ENCODE measurements at regions not wholly inside any gene's neighbourhood (a gene's known extent, or its start where the extent isn't known, plus 50 kb on each side); places are given as distances from the start of the nearest gene placed in this dataset.

DNA sequence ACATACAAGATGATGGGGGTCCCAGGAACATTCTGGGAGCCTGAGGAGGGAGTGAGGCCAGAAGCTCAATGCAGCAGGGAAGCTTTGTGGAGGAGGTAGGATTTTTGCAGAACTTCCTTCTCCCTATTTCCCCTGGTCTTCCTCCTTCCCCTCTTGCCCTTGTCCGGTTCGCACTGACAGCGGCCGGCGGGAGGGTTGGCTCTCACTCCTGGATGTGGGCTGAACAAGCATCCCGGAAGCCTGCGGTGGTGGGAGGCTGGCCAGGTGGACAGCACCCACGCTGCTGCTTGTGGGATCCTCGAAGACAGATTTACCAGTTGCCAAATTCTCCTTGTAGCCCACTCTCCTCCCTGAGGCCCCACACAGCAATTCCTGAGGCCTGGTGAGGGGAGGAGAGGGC lies 112.2 kb downstream of the KCNA5 start:
- H3K9me3 ChIP-seq (ENCODE audit: control insufficient read depth in 5 of 5, low read length in 5 of 5) = no peaks in the 10 kb centered on the region
- no peaks in the 10 kb centered on the region for H3K36me3 ChIP-seq (ENCODE audit: control insufficient read depth in 5 of 5, insufficient read depth in 5 of 5, low read length in 5 of 5)
- H3K9ac ChIP-seq (ENCODE audit: low read length in 5 of 5) = no peak overlapping the region
- H3K27me3 ChIP-seq (ENCODE audit: control insufficient read depth in 5 of 5, insufficient read depth in 4 of 5, low read length in 5 of 5) = peaks cover 13 to 24% (median 17%) of the 10 kb centered on the region in 5 donors
- no peak overlapping the region for H3K4me3 ChIP-seq (ENCODE audit: low read depth in 1 of 5, low read length in 5 of 5)
- no peaks in the 10 kb centered on the region for H3K4me1 ChIP-seq (ENCODE audit: control insufficient read depth in 5 of 5, insufficient read depth in 5 of 5, low read length in 5 of 5)
- no peak overlapping the region for H3K27ac ChIP-seq (ENCODE audit: low read depth, low read length)

DNA sequence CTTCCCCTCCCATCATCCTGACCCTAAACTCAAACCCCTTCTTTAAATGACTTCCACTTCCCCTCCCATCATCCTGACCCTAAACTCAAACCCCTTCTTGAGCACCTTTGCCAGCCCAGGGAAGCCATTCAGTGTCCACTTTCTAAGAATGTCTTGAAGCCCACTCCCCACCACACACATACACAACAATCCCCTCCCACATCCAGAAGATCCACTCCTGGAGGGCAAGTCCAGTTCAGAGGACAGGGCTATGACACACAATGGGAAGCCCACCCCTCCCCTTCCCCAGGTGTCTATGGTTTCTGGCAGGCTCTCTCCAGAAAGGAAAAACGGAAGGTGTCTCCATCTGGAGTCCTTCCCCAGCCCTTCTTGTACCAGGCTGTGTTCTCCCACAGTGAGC lies 117.1 kb downstream of the KCNA5 start:
- no peak overlapping the region for H3K9ac ChIP-seq (ENCODE audit: low read length in 5 of 5)
- no peaks in the 10 kb centered on the region for H3K36me3 ChIP-seq (ENCODE audit: control insufficient read depth in 5 of 5, insufficient read depth in 5 of 5, low read length in 5 of 5)
- H3K4me3 ChIP-seq (ENCODE audit: low read depth in 1 of 5, low read length in 5 of 5) = no peak overlapping the region
- peaks cover 5 to 20% (median 7%) of the 10 kb centered on the region in 5 donors for H3K27me3 ChIP-seq (ENCODE audit: control insufficient read depth in 5 of 5, insufficient read depth in 4 of 5, low read length in 5 of 5)
- H3K27ac ChIP-seq (ENCODE audit: low read depth, low read length) = no peak overlapping the region
- no peaks in the 10 kb centered on the region for H3K9me3 ChIP-seq (ENCODE audit: control insufficient read depth in 5 of 5, low read length in 5 of 5)
- H3K4me1 ChIP-seq (ENCODE audit: control insufficient read depth in 5 of 5, insufficient read depth in 5 of 5, low read length in 5 of 5) = no peaks in the 10 kb centered on the region

DNA sequence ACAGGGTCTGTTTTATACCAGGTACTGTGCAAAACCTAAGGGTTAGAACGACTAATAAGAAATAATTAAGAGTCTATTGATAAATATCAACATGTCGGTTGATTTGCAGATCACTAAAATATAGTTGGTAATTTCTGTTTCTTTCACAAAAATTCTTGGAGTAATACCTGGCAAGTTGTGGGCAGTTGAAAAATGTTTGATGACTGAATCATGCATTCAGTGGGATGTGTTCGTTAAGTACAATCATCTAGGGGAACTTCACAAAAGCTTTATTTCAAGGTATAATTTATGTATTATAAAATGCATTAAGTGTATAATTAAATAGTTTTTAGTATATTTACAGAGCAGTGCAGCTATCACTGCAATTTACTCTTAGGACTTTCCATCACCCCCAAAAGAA lies 120.0 kb downstream of the KCNA5 start:
- Histone ChIP-seq H3K9ac (ENCODE audit: low read length in 5 of 5) (no peak overlapping the region), H3K4me1 (ENCODE audit: control insufficient read depth in 5 of 5, insufficient read depth in 5 of 5, low read length in 5 of 5) (no peaks in the 10 kb centered on the region), H3K4me3 (ENCODE audit: low read depth in 1 of 5, low read length in 5 of 5) (no peak overlapping the region), H3K36me3 (ENCODE audit: control insufficient read depth in 5 of 5, insufficient read depth in 5 of 5, low read length in 5 of 5) (no peaks in the 10 kb centered on the region), H3K27ac (ENCODE audit: low read depth, low read length) (no peak overlapping the region), H3K9me3 (ENCODE audit: control insufficient read depth in 5 of 5, low read length in 5 of 5) (no peaks in the 10 kb centered on the region), H3K27me3 (ENCODE audit: control insufficient read depth in 5 of 5, insufficient read depth in 4 of 5, low read length in 5 of 5) (peaks cover 4 to 16% (median 7%) of the 10 kb centered on the region in 5 donors)

DNA sequence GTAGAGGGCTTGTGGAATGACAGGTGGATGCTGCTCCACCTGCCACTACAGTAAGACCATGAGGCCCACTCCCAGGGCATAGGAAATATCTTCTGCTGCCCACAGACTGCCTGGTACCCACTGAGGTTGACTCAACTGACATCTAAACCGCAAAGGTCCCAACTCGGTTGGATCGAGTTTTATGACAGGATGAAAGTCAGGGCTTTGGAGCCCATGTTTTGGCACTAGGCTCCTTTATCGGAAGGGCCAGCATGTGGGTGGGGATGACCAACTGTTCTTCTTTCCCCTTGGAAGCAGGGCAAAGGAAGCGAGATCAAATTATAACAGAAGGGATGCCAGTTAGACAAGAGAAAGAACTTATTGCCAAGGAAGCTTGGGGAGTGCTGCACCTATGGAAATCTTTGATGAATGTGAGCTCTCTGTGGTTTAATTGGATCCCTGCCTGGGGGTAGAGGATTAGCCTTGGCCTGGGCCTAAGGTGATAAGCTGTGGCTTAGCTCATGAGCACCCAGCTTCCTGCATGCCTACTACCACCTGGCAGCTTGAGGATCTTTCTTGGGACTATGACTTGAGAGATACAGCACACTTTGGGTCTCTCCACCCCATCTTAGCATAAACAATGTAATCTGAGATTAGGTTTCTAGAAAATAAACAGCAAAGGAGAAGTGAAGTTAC lies 121.8 kb downstream of the KCNA5 start:
- no peaks in the 10 kb centered on the region for H3K9me3 ChIP-seq (ENCODE audit: control insufficient read depth in 5 of 5, low read length in 5 of 5)
- H3K36me3 ChIP-seq (ENCODE audit: control insufficient read depth in 5 of 5, insufficient read depth in 5 of 5, low read length in 5 of 5) = no peaks in the 10 kb centered on the region
- H3K27ac ChIP-seq (ENCODE audit: low read depth, low read length) = no peak overlapping the region
- H3K9ac ChIP-seq (ENCODE audit: low read length in 5 of 5) = no peak overlapping the region
- no peak overlapping the region for H3K4me3 ChIP-seq (ENCODE audit: low read depth in 1 of 5, low read length in 5 of 5)
- H3K27me3 ChIP-seq (ENCODE audit: control insufficient read depth in 5 of 5, insufficient read depth in 4 of 5, low read length in 5 of 5) = peaks cover 4 to 15% (median 9%) of the 10 kb centered on the region in 5 donors
- H3K4me1 ChIP-seq (ENCODE audit: control insufficient read depth in 5 of 5, insufficient read depth in 5 of 5, low read length in 5 of 5) = no peaks in the 10 kb centered on the region

DNA sequence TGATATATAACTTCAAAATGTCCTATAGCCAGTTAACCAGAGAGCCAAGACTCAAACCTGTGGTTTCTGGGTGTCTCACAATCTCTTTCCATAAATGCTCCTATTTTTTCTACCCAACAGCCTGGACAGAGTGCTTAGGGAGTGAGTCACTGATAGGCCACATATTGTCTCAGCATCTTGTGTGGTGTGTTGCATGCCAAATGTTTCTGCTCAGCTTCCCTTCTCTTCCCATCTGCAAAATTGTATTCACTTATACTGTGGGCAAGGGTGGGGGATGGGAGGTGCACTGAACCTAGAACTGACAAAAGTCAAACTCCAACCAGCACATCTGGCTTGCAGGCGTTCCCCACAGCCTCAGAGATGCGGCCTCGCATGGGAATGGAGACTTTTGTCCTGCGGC lies 123.3 kb downstream of the KCNA5 start:
- Histone ChIP-seq H3K4me3 (ENCODE audit: low read depth in 1 of 5, low read length in 5 of 5) (no peak overlapping the region), H3K9ac (ENCODE audit: low read length in 5 of 5) (no peak overlapping the region), H3K27ac (ENCODE audit: low read depth, low read length) (no peak overlapping the region), H3K27me3 (ENCODE audit: control insufficient read depth in 5 of 5, insufficient read depth in 4 of 5, low read length in 5 of 5) (peaks cover 5 to 17% (median 5%) of the 10 kb centered on the region in 5 donors), H3K36me3 (ENCODE audit: control insufficient read depth in 5 of 5, insufficient read depth in 5 of 5, low read length in 5 of 5) (no peaks in the 10 kb centered on the region), H3K9me3 (ENCODE audit: control insufficient read depth in 5 of 5, low read length in 5 of 5) (no peaks in the 10 kb centered on the region), H3K4me1 (ENCODE audit: control insufficient read depth in 5 of 5, insufficient read depth in 5 of 5, low read length in 5 of 5) (no peaks in the 10 kb centered on the region)

DNA sequence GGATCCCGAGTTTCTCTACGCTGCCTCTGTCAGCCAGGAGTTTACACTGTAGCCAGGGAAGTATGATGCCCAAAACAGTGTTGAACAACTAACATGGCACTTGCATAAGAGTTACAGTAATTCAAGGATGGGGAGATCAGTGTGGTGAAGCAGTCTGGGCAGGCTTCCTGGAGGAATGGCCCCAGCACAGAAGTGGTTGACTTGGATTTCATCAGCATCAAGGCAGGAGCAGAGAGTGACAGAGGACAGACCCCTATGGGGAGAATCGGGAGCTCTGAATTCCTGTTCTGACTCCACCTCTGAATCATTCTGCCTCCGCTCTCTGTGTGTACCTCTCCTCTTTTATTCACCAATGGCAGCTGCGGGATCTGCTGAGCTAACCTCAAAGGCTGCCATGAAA lies 124.5 kb downstream of the KCNA5 start:
- Histone ChIP-seq H3K4me3 (ENCODE audit: low read depth in 1 of 5, low read length in 5 of 5) (no peak overlapping the region), H3K27me3 (ENCODE audit: control insufficient read depth in 5 of 5, insufficient read depth in 4 of 5, low read length in 5 of 5) (peaks cover 5 to 21% (median 9%) of the 10 kb centered on the region in 5 donors), H3K36me3 (ENCODE audit: control insufficient read depth in 5 of 5, insufficient read depth in 5 of 5, low read length in 5 of 5) (no peaks in the 10 kb centered on the region), H3K27ac (ENCODE audit: low read depth, low read length) (no peak overlapping the region), H3K9ac (ENCODE audit: low read length in 5 of 5) (no peak overlapping the region), H3K9me3 (ENCODE audit: control insufficient read depth in 5 of 5, low read length in 5 of 5) (no peaks in the 10 kb centered on the region), H3K4me1 (ENCODE audit: control insufficient read depth in 5 of 5, insufficient read depth in 5 of 5, low read length in 5 of 5) (no peaks in the 10 kb centered on the region)

DNA sequence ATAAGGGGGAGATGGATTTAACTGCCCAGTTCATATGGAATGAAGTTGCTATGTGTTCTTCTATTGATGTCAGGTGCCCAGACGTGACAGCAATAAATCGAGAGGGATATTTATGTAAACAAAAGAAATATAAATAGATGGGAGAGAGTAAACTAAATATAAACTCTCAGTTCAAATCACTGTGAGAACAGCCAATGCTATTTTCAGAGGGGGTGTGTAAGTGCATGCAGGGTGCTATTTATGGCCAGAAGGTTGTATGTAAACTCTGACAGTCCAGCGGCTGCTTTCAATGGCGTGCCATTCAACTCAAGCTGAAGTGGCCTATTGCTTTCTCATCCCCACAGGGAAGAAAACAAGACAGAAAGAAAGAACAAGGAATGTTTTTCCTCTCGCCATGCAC lies 127.2 kb downstream of the KCNA5 start:
- Histone ChIP-seq H3K27ac (ENCODE audit: low read depth, low read length) (no peak overlapping the region), H3K4me3 (ENCODE audit: low read depth in 1 of 5, low read length in 5 of 5) (no peak overlapping the region), H3K9me3 (ENCODE audit: control insufficient read depth in 5 of 5, low read length in 5 of 5) (no peaks in the 10 kb centered on the region), H3K4me1 (ENCODE audit: control insufficient read depth in 5 of 5, insufficient read depth in 5 of 5, low read length in 5 of 5) (no peaks in the 10 kb centered on the region), H3K36me3 (ENCODE audit: control insufficient read depth in 5 of 5, insufficient read depth in 5 of 5, low read length in 5 of 5) (no peaks in the 10 kb centered on the region), H3K9ac (ENCODE audit: low read length in 5 of 5) (no peak overlapping the region), H3K27me3 (ENCODE audit: control insufficient read depth in 5 of 5, insufficient read depth in 4 of 5, low read length in 5 of 5) (peaks cover 5 to 21% (median 11%) of the 10 kb centered on the region in 5 donors)

DNA sequence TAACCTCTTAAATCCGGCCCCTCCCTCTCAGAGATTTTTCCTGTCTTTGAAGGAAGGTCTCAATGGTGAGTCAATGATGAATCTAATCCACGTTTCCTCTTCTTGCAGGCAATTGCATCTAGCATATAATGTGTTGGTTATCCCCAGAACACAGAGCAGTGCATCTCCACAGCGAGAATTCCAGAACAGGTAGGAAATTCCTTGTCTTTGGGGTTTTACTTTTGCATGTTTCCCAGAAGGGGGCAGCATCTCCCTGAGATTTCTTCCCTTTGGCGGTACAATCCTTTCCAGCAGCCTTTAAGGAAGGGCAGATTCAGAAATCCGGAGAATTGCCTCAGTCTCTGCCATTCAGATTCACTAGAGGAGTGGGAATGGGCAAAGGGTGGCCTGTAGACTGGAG lies 128.0 kb downstream of the KCNA5 start:
- Histone ChIP-seq H3K36me3 (ENCODE audit: control insufficient read depth in 5 of 5, insufficient read depth in 5 of 5, low read length in 5 of 5) (no peaks in the 10 kb centered on the region), H3K9ac (ENCODE audit: low read length in 5 of 5) (no peak overlapping the region), H3K9me3 (ENCODE audit: control insufficient read depth in 5 of 5, low read length in 5 of 5) (no peaks in the 10 kb centered on the region), H3K27ac (ENCODE audit: low read depth, low read length) (no peak overlapping the region), H3K4me3 (ENCODE audit: low read depth in 1 of 5, low read length in 5 of 5) (no peak overlapping the region), H3K27me3 (ENCODE audit: control insufficient read depth in 5 of 5, insufficient read depth in 4 of 5, low read length in 5 of 5) (peaks cover 5 to 21% (median 11%) of the 10 kb centered on the region in 5 donors), H3K4me1 (ENCODE audit: control insufficient read depth in 5 of 5, insufficient read depth in 5 of 5, low read length in 5 of 5) (no peaks in the 10 kb centered on the region)

DNA sequence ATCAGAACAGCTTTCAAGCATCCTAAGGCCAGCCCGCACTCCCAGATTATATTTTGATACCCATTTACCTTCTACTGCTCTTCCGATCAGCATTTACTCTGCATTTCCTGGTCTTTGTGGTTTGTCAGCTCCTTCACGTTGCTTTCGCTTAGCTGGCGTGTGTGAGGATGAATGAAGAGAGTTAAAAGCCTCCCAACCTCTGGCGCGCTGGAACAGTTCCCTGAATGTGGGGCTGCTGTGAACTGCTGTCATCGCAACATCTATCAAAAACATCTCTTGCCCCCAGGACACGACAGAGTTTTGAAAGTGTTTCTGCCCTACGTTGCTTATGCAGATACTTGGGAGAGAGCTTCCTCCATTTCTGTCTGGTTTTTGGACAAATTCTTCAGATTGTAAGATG lies 129.2 kb downstream of the KCNA5 start:
- no peaks in the 10 kb centered on the region for H3K36me3 ChIP-seq (ENCODE audit: control insufficient read depth in 5 of 5, insufficient read depth in 5 of 5, low read length in 5 of 5)
- no peak overlapping the region for H3K27ac ChIP-seq (ENCODE audit: low read depth, low read length)
- H3K4me1 ChIP-seq (ENCODE audit: control insufficient read depth in 5 of 5, insufficient read depth in 5 of 5, low read length in 5 of 5) = no peaks in the 10 kb centered on the region
- peaks cover 5 to 21% (median 16%) of the 10 kb centered on the region in 5 donors for H3K27me3 ChIP-seq (ENCODE audit: control insufficient read depth in 5 of 5, insufficient read depth in 4 of 5, low read length in 5 of 5)
- no peak overlapping the region for H3K4me3 ChIP-seq (ENCODE audit: low read depth in 1 of 5, low read length in 5 of 5)
- no peaks in the 10 kb centered on the region for H3K9me3 ChIP-seq (ENCODE audit: control insufficient read depth in 5 of 5, low read length in 5 of 5)
- H3K9ac ChIP-seq (ENCODE audit: low read length in 5 of 5) = no peak overlapping the region

DNA sequence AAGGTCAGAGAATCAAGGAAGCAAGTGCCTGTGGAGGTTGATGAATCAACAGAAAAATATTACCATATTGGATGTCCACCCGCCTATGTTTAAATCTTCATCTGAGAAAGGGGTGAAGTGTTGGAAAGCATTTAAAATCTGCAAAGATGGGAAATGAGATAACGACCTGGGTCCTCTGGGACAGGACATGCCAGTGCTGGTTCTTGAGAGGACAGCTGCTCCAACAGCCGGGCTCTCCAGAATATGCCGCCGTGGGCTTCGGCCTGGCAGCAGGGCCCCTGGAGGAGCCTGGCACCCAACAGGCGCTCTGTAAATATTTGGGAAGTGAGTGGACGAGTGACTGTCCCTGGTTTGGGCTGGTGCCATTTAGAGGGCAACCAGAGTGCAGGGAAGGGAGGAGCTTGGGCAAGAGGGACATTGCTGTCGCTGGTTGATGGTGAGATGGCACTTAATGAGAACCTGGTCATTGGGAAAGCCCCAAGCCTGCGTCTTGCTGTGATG lies 129.9 kb downstream of the KCNA5 start:
- Histone ChIP-seq H3K27ac (ENCODE audit: low read depth, low read length) (no peak overlapping the region), H3K9me3 (ENCODE audit: control insufficient read depth in 5 of 5, low read length in 5 of 5) (no peaks in the 10 kb centered on the region), H3K36me3 (ENCODE audit: control insufficient read depth in 5 of 5, insufficient read depth in 5 of 5, low read length in 5 of 5) (no peaks in the 10 kb centered on the region), H3K4me1 (ENCODE audit: control insufficient read depth in 5 of 5, insufficient read depth in 5 of 5, low read length in 5 of 5) (no peaks in the 10 kb centered on the region), H3K9ac (ENCODE audit: low read length in 5 of 5) (no peak overlapping the region), H3K27me3 (ENCODE audit: control insufficient read depth in 5 of 5, insufficient read depth in 4 of 5, low read length in 5 of 5) (peaks cover 0 to 16% (median 15%) of the 10 kb centered on the region in 5 donors), H3K4me3 (ENCODE audit: low read depth in 1 of 5, low read length in 5 of 5) (no peak overlapping the region)

Measured in subcutaneous abdominal adipose tissue (tissue), 5 donors.